G401.6 (cell line): ENCODE measurements at regions not wholly inside any gene's neighbourhood (a gene's known extent, or its start where the extent isn't known, plus 50 kb on each side); places are given as distances from the start of the nearest gene placed in this dataset.
"Not testable (repeated sequence)": the region's sequence is repeated elsewhere in the genome, so short reads cannot be mapped to it uniquely, and the experiment has no call there.

Experiments used
- FAIRE-seq: peaks from 2 replicates; lab custom pipeline; 2012; peaks lifted over from hg19 to GRCh38; lab: Jason Lieb, UNC

- no peak for FAIRE-seq
Measured at GRCh38 chr3:80978216-80978969, 783.1 kb downstream of the GBE1 start.

- peak; percentile 52 for FAIRE-seq
Measured at GRCh38 chr3:80970292-80970691, 791.2 kb downstream of the GBE1 start.

DNA sequence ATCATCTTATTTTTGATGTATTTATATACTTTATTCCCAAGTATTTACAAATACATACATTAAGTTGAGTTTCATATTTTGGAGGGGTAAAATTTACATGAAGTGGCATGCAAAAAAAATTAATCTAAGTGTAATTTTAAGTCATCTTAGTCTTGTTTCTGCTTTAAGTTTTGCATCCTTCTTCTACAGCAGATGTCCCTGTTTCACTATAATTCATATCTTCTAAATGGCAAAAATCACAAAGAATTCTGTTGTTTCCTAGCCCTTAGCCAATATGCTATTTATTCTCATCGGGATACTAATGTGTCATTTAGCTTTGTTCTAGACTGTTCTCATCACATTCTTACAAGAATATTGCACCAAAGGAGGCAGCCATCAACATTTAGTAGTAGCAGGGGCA, 831.9 kb downstream of the GBE1 start:
- FAIRE-seq = no peak

GRCh38 chr3:80914854-80915253, 846.6 kb downstream of the GBE1 start:
- no peak for FAIRE-seq

DNA sequence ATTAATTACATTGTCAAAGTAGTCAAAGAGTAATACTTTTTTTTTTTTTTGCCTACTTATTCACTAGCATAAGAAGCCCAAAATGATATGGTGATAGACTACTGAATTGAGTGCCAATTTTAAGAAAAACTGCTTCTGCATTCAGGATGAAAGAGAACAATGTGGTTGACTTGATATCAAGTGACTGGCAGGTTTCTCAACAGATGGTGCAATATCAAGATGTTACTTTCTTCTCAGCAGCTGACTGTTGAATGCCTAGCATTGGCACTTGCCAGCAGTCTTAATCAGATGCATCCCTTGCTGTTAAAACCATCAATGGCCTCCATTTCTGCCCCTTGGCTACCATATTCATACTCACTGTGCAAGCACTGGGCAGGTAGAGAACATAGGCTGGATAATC, 863.2 kb downstream of the GBE1 start:
- FAIRE-seq = no peak

DNA sequence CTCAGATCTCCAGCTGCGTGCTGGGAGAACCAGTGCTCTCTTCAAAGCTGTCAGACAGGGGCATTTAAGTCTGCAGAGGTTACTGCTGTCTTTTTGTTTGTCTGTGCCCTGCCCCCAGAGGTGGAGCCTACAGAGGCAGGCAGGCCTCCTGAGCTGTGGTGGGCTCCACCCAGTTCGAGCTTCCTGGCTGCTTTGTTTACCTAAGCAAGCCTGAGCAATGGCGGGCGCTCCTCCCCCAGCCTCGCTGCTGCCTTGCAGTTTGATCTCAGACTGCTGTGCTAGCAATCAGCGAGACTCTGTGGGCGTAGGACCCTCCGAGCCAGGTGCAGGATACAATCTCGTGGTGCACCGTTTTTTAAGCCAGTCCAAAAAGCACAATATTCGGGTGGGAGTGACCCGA, 864.4 kb downstream of the GBE1 start:
- FAIRE-seq = not testable (repeated sequence)

DNA sequence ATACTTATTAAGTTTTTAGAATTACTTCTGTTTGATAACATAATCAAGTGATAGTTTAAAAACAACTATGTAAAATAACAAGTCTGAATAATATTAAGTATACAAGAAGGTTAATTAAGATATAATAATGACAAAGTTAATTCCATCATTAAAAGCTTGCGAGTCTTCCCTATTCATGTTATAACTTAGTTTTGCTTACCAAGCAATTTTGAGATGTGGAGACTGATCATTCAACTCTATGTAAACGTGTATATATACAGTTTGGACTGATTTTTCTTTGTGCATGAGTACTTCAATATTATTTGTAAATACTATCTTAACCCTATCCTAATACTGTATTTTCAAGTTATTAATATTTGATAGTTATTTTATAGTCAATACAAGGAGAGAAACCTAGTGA, 870.9 kb downstream of the GBE1 start:
- peak; percentile 51 for FAIRE-seq

DNA sequence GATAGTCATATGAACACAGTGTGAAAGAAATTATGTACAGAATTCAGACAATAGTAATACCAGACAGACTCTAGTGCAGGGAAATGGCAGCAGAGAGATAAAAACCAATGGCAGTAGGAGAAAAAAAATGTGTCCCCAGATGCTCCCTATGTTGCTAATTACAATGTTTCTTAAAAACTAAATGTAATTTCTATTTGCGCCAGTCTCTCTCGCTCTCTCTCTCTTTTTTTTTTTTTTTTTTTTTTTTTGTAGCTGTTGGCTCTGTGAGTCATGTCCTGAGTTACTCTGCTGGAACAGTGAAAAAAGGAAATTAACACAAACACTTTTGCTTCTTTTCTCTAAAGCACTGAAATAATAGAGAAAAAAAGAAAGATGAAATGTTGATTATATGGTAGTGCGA, 871.9 kb downstream of the GBE1 start:
- FAIRE-seq = no peak

- FAIRE-seq = no peak
Measured at GRCh38 chr3:80870476-80871041, 890.9 kb downstream of the GBE1 start.

GRCh38 chr3:80855482-80855881, 906.0 kb downstream of the GBE1 start:
- no peak for FAIRE-seq

GRCh38 chr3:80836395-80836794, 925.0 kb downstream of the GBE1 start:
- FAIRE-seq = no peak

DNA sequence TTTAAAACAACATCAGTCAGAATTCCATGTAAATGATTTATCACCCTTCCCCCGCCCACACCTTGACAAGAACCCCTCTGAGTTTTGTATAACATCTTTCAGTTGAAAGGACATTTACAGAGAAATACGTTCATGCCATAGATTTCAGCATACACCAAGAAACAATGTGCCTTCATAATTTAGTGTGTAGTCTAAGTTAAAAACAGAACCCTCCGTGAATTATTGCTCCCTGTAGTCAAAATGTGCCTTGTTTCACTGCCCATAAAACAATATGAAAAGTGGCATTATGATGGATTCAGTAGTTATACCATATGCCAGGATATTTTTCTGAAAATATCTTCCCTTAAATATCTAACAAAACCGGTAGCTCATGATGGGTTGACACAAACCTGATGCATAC, 953.9 kb downstream of the GBE1 start:
- FAIRE-seq = no peak

- no peak for FAIRE-seq
Measured at GRCh38 chr3:80806673-80807072, 954.8 kb downstream of the GBE1 start.

- FAIRE-seq = peak; percentile 86
Measured at GRCh38 chr3:80788914-80789313, 972.5 kb downstream of the GBE1 start.

GRCh38 chr3:80785875-80786274, 975.6 kb downstream of the GBE1 start:
- no peak for FAIRE-seq

GRCh38 chr3:80785475-80785874, 976.0 kb downstream of the GBE1 start:
- no peak for FAIRE-seq

DNA sequence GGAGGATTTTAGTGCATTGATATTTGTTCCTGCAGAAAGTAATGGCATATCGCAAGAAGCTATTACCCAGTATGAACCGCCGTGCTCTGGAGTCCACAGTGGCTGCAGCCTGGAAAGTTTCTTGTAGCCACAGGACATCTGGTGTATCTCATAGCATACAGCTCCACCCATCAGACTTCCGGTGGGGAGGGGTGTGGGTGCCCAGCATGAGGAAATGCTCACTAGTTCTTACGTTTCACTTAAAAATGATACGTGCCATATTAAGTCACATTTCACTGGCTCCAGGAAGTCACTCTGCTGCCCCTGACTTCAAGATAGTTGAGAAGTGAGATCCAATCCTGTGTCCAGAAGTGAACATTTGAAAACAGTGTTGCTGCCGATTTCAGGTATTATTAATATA, 990.4 kb downstream of the GBE1 start:
- no peak for FAIRE-seq

- no peak for FAIRE-seq
Measured at GRCh38 chr3:80770106-80771074, 991.1 kb downstream of the GBE1 start.

- FAIRE-seq = no peak
Measured at GRCh38 chr3:80769683-80770082, 991.8 kb downstream of the GBE1 start.

- no peak for FAIRE-seq
Measured at GRCh38 chr3:80767604-80768003, 993.8 kb downstream of the GBE1 start.

DNA sequence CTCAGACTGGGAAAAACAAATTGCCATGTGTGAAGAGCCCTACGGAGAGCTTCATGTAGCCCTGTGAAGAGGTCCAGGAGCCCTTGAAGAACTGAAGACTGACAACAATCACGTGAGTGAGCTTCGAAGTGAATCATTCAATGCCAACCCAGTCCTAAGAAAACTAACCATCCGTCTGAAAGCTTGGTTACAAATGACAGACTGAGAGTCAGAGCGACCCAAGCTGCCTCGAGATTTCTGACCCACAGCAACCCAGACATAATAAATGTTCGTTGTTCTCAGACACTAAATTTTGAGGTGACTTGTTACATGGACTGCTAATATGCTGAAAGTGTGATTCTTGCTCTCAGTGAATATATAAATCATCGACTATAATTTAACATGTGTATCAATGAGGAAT, 987.2 kb upstream of the ROBO1 start:
- no peak for FAIRE-seq

DNA sequence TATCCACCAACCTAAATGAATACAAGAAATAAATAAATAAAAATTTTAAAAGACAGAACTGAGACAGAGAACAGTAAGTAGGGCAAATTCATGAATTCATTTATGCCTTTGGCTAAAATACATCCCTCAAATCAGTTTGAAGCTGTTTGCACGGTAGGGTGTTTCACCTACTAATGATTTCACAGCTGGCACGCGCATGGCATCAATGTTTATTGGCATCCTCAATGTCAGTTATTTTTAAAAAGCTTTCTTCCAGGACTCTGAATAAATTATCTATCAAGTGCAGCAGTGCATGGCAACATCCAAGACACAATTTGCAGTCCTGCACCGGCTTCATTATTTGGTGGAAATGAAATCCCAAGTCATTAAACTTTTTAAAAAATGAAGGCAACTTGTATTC, 985.2 kb upstream of the ROBO1 start:
- no peak for FAIRE-seq

DNA sequence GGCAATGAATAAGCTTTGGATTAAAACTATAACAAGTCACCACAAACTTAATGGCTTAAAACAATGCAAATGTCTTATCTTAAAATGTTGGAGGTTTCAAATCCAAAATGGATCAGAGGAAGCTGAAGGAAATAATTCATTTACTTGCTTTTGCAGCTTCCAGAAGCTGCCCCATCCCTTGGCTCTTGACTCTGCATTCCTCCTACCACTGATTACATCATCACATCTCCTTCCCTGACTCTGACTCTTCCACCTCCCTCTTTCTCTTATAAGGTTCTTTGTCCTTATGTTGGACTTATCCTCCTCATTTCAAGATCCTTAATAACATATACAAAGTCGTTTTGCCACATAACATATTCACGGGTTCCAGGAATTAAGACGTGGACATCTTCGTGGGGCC, 982.8 kb upstream of the ROBO1 start:
- no peak for FAIRE-seq
